Esophagus squamous epithelium (tissue), 4 donors: ENCODE measurements at regions not wholly inside any gene's neighbourhood (a gene's known extent, or its start where the extent isn't known, plus 50 kb on each side); places are given as distances from the start of the nearest gene placed in this dataset.

ENCODE experiments used
- POLR2A ChIP-seq, 4 donors: fragments of 450-650 bp; IDR thresholded peaks; one replicate each; pipeline ENCODE4 v1.6.1; 2017; ENCODE audit warnings: antibody characterized with exemption in 4 of 4, mild to moderate bottlenecking in 4 of 4, moderate library complexity in 3 of 4
- TF ChIP-seq, protein P1 (sequence below), 6 experiments: fragments of 450-650 bp in 4 of 6; fragments of 200-600 bp in 2 of 6; sonication (generic) in 2 of 6; IDR thresholded peaks; one replicate each; pipeline ENCODE4 v1.5.1; 2016 to 2019; ENCODE audit warnings: antibody characterized with exemption in 6 of 6, mild to moderate bottlenecking in 4 of 6, moderate library complexity in 4 of 6

- no peak for TF ChIP-seq POLR2A (IDR thresholded peaks at IDR 0.05)
- TF ChIP-seq, protein P1, sequence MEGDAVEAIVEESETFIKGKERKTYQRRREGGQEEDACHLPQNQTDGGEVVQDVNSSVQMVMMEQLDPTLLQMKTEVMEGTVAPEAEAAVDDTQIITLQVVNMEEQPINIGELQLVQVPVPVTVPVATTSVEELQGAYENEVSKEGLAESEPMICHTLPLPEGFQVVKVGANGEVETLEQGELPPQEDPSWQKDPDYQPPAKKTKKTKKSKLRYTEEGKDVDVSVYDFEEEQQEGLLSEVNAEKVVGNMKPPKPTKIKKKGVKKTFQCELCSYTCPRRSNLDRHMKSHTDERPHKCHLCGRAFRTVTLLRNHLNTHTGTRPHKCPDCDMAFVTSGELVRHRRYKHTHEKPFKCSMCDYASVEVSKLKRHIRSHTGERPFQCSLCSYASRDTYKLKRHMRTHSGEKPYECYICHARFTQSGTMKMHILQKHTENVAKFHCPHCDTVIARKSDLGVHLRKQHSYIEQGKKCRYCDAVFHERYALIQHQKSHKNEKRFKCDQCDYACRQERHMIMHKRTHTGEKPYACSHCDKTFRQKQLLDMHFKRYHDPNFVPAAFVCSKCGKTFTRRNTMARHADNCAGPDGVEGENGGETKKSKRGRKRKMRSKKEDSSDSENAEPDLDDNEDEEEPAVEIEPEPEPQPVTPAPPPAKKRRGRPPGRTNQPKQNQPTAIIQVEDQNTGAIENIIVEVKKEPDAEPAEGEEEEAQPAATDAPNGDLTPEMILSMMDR (IDR thresholded peaks at IDR 0.05): no peak
Measured at GRCh38 chr2:226414335-226414734, 385.3 kb downstream of the IRS1 start.
